ENCODE measurements at regions not wholly inside any gene's neighbourhood (a gene's known extent, or its start where the extent isn't known, plus 50 kb on each side); places are given as distances from the start of the nearest gene placed in this dataset.

- TF ChIP-seq MYC (IDR thresholded peaks at IDR 0.05; ENCODE audit: low read depth, low read length): no peak
- TF ChIP-seq, protein P1, sequence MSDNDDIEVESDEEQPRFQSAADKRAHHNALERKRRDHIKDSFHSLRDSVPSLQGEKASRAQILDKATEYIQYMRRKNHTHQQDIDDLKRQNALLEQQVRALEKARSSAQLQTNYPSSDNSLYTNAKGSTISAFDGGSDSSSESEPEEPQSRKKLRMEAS (IDR thresholded peaks at IDR 0.05; ENCODE audit: low read depth, low read length): no peak
- no peak for TF ChIP-seq CTCF (IDR thresholded peaks at IDR 0.05; ENCODE audit: low read depth, low read length)
- no peak for TF ChIP-seq POLR2A (IDR thresholded peaks at IDR 0.05; ENCODE audit: extremely low read depth, insufficient read length)
- no peak for DNase-seq (ENCODE audit: low read depth)
- no peak overlapping the region for H3K4me3 ChIP-seq (ENCODE audit: low read depth, low read length)
Observed at GRCh38 chr15:81449836-81450474, 75.9 kb upstream of the TMC3 start.

DNA sequence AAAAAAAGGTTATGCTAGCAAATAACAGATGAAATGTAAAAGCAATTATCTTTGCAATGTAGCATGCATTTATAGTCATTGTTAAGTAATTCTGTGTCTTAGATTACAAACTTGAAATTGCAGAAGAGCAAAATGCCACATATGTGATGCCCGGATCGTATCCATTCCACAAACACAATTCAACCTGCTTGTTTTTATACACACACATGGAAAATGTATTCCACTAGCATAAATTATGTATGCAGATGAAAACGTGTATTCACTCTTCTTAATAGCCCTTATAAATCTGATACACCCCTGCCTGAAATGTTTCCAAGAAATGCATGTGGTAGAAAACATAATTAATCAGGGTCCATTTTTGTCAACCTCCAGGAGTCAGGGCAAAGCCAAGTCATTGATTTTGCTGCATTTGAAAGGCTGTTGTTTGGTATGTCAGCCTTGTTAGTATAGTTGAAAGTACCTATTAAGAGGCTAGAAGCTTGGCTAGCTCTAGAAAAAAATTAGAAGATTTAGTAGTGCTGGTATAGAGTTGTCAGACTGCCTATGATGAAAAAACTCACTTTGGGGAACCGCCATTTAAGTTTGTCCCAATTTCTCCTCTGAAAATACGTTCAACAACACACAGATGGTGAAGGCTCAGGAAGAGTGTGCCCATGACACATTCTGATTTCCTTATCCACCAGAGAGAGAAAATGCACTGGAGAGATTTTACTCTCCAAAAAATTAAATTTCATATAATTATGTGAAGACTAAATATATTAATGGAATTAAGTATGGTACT, 69.2 kb upstream of the TMC3 start:
- H3K4me3 ChIP-seq (ENCODE audit: low read depth, low read length): no peak overlapping the region
- TF ChIP-seq POLR2A (IDR thresholded peaks at IDR 0.05; ENCODE audit: extremely low read depth, insufficient read length) (no peak), CTCF (IDR thresholded peaks at IDR 0.05; ENCODE audit: low read depth, low read length) (no peak), MYC (IDR thresholded peaks at IDR 0.05; ENCODE audit: low read depth, low read length) (no peak)
- TF ChIP-seq, protein P1 (IDR thresholded peaks at IDR 0.05; ENCODE audit: low read depth, low read length): no peak
- DNase-seq (ENCODE audit: low read depth): no peak

- no peak overlapping the region for H3K4me3 ChIP-seq (ENCODE audit: low read depth, low read length)
- TF ChIP-seq MYC (IDR thresholded peaks at IDR 0.05; ENCODE audit: low read depth, low read length) (no peak), CTCF (IDR thresholded peaks at IDR 0.05; ENCODE audit: low read depth, low read length) (no peak), POLR2A (IDR thresholded peaks at IDR 0.05; ENCODE audit: extremely low read depth, insufficient read length) (no peak)
- TF ChIP-seq, protein P1 (IDR thresholded peaks at IDR 0.05; ENCODE audit: low read depth, low read length): no peak
- no peak for DNase-seq (ENCODE audit: low read depth)
Observed at GRCh38 chr15:81442454-81442853, 68.4 kb upstream of the TMC3 start.

GRCh38 chr15:81434851-81435250, 60.8 kb upstream of the TMC3 start:
- DNase-seq (ENCODE audit: low read depth): no peak
- H3K4me3 ChIP-seq (ENCODE audit: low read depth, low read length): no peak overlapping the region
- TF ChIP-seq POLR2A (IDR thresholded peaks at IDR 0.05; ENCODE audit: extremely low read depth, insufficient read length) (no peak), MYC (IDR thresholded peaks at IDR 0.05; ENCODE audit: low read depth, low read length) (no peak)
- TF ChIP-seq, protein P1 (IDR thresholded peaks at IDR 0.05; ENCODE audit: low read depth, low read length): no peak

GRCh38 chr15:81433462-81433861, 59.4 kb upstream of the TMC3 start:
- no peak for TF ChIP-seq MYC (IDR thresholded peaks at IDR 0.05; ENCODE audit: low read depth, low read length)
- no peak for TF ChIP-seq CTCF (IDR thresholded peaks at IDR 0.05; ENCODE audit: low read depth, low read length)
- TF ChIP-seq, protein P1 (IDR thresholded peaks at IDR 0.05; ENCODE audit: low read depth, low read length): no peak
- no peak for TF ChIP-seq POLR2A (IDR thresholded peaks at IDR 0.05; ENCODE audit: extremely low read depth, insufficient read length)
- DNase-seq (ENCODE audit: low read depth): no peak
- no peak overlapping the region for H3K4me3 ChIP-seq (ENCODE audit: low read depth, low read length)

- H3K4me3 ChIP-seq (ENCODE audit: low read depth, low read length): no peak overlapping the region
- no peak for DNase-seq (ENCODE audit: low read depth)
- TF ChIP-seq MYC (IDR thresholded peaks at IDR 0.05; ENCODE audit: low read depth, low read length) (no peak), POLR2A (IDR thresholded peaks at IDR 0.05; ENCODE audit: extremely low read depth, insufficient read length) (no peak), CTCF (IDR thresholded peaks at IDR 0.05; ENCODE audit: low read depth, low read length) (no peak)
- TF ChIP-seq, protein P1 (IDR thresholded peaks at IDR 0.05; ENCODE audit: low read depth, low read length): no peak
Observed at GRCh38 chr15:81432179-81432578, 58.2 kb upstream of the TMC3 start.

All from NB4 (cell line).